Endodermal cell (in vitro differentiated cells): ENCODE measurements at regions not wholly inside any gene's neighbourhood (a gene's known extent, or its start where the extent isn't known, plus 50 kb on each side); places are given as distances from the start of the nearest gene placed in this dataset.

Experiments used
- DNase-seq: peaks from one replicate; pipeline ENCODE4 v3.0.0-alpha.2; 2017
- H3K27ac ChIP-seq: 2 replicates; pipeline ENCODE4 v1.5.1; 2013; ENCODE audit warnings: mild to moderate bottlenecking, low read depth, low read length, moderate library complexity
- H3K27me3 ChIP-seq: 2 replicates; pipeline ENCODE4 v1.6.1; 2013; ENCODE audit warnings: mild to moderate bottlenecking, low read length, moderate library complexity; ENCODE audit not compliant: insufficient read depth, control insufficient read depth, poor library complexity, severe bottlenecking
- H3K36me3 ChIP-seq: 2 replicates; pipeline ENCODE4 v1.7.0; 2013; ENCODE audit warnings: mild to moderate bottlenecking, low read length, moderate library complexity; ENCODE audit not compliant: control insufficient read depth, insufficient read depth
- H3K4me1 ChIP-seq: one replicate; pipeline ENCODE4 v1.7.0; 2013; ENCODE audit warnings: low read length; ENCODE audit not compliant: control insufficient read depth, insufficient read depth
- H3K4me3 ChIP-seq: 2 replicates; pipeline ENCODE4 v1.5.1; 2013; ENCODE audit warnings: mild to moderate bottlenecking, low read length, moderate library complexity
- H3K9ac ChIP-seq: 2 replicates; pipeline ENCODE4 v1.6.1; 2013; ENCODE audit warnings: mild to moderate bottlenecking, low read length, moderate library complexity; ENCODE audit not compliant: poor library complexity, severe bottlenecking; ENCODE audit errors: extremely low read depth
- H3K9me3 ChIP-seq: 2 replicates; pipeline ENCODE4 v1.6.1; 2013; ENCODE audit warnings: mild to moderate bottlenecking, low read length, moderate library complexity; ENCODE audit not compliant: control insufficient read depth
- H3K27ac Mint-ChIP-seq: 2 replicates; pipeline ENCODE4 v1.8.0; 2020; ENCODE audit warnings: mixed read lengths
- H3K27me3 Mint-ChIP-seq: 2 replicates; pipeline ENCODE4 v1.8.0; 2021; ENCODE audit warnings: mild to moderate bottlenecking, mixed read lengths; ENCODE audit not compliant: insufficient read depth
- H3K36me3 Mint-ChIP-seq: 2 replicates; pipeline ENCODE4 v1.8.0; 2020; ENCODE audit warnings: low read depth, mixed read lengths
- H3K4me1 Mint-ChIP-seq: 2 replicates; pipeline ENCODE4 v1.8.0; 2020; ENCODE audit warnings: mixed read lengths
- H3K4me3 Mint-ChIP-seq: 2 replicates; pipeline ENCODE4 v1.8.0; 2020; ENCODE audit warnings: mild to moderate bottlenecking, moderate library complexity, mixed read lengths
- H3K9me3 Mint-ChIP-seq: 2 replicates; pipeline ENCODE4 v1.8.0; 2020; ENCODE audit warnings: mild to moderate bottlenecking, mixed read lengths
- WGBS, 2 experiments: methylation state at CpG; one replicate each; pipeline versions ENCODE4 v1.1.5 to v1.1.7; 2013; ENCODE audit warnings: missing lambda C conversion rate in 2 of 2, mixed read lengths in 1 of 2; ENCODE audit not compliant: insufficient coverage in 1 of 2, insufficient read length in 1 of 2; 5-methylcytosine and 5-hydroxymethylcytosine counted together
- TF ChIP-seq, protein P1 (sequence below): fragments of 200-600 bp; sonication (generic); conservative IDR thresholded peaks from 2 replicates; pipeline ENCODE4 v1.5.0; 2021; ENCODE audit warnings: antibody characterized with exemption, mild to moderate bottlenecking

DNA sequence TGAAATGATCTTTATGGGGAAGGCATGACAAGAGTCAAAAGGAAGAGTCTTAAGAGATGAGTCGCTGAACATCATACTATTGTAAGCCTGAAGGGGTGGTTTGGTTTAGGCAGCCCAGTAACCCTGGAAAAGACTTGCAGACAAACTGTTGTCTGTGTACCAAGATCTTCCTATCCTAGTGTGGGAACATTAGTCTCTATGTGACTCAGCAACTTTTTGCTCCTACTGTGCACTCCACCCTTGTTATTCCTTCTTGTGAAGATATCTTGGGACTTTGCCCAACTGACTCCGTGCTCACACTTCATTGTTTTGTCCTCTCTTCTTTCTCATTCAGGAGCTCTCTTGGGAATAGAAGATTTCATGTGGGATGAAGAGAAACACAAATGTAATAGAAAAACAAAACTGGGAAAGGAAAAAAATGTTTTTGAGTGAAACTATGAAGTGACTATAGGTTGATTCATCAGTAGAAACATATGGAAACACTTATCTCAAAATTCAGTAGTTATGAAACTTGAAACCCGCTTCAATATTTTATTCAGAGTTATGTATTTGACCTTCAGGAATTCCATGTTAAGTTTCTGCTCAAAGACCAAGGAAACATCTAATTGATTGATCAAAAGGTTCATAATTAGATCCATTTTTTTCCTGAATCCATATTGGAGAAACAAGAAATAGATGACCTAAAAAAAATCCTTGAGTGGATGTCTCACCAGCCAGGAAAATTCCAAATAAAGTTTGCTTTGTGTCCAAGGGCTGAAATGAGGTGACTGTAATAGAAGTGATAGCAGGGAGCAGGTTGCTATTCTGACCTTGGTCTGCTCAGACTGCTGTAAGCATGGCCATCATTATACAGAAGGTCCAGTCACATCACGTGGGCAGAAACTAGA lies 67.2 kb downstream of the BTG1 start:
- Mint-ChIP-seq H3K27ac (no peak overlapping the region), H3K27me3 (no peaks in the 10 kb centered on the region)

DNA sequence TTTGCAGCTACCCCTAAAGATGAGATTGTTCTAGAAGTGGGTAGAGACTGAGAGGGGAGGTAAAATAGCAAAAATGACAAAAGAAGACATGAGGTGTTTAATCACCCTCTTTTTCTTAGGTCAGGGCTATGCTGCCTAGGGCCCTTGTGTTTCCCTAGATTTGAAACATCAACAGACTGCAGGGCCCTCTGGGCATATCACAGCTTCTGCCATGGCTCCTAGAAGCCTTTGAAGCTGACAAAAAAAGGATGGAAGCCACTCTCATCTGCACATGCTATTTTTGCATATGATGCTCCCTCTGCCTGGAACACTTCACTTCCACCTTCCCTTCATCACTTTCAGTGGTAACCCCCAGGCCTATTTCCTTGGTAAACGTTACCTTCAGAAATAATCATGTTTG lies 68.1 kb downstream of the BTG1 start:
- peaks cover 1% of the 10 kb centered on the region for H3K4me1 Mint-ChIP-seq
- Histone ChIP-seq H3K9ac (no peak overlapping the region), H3K9me3 (no peaks in the 10 kb centered on the region), H3K27me3 (no peaks in the 10 kb centered on the region), H3K36me3 (no peaks in the 10 kb centered on the region), H3K4me1 (no peaks in the 10 kb centered on the region), H3K4me3 (no peak overlapping the region), H3K27ac (no peak overlapping the region)
- DNase-seq, result no peak
- H3K27ac Mint-ChIP-seq, result no peak overlapping the region
- H3K4me3 Mint-ChIP-seq, result no peak overlapping the region
- 88 to 90% methylated on average over 1 of the region's 1 CpG for WGBS, 2 experiments
- peaks cover 3% of the 10 kb centered on the region for H3K9me3 Mint-ChIP-seq
- no peaks in the 10 kb centered on the region for H3K27me3 Mint-ChIP-seq
- TF ChIP-seq, protein P1, sequence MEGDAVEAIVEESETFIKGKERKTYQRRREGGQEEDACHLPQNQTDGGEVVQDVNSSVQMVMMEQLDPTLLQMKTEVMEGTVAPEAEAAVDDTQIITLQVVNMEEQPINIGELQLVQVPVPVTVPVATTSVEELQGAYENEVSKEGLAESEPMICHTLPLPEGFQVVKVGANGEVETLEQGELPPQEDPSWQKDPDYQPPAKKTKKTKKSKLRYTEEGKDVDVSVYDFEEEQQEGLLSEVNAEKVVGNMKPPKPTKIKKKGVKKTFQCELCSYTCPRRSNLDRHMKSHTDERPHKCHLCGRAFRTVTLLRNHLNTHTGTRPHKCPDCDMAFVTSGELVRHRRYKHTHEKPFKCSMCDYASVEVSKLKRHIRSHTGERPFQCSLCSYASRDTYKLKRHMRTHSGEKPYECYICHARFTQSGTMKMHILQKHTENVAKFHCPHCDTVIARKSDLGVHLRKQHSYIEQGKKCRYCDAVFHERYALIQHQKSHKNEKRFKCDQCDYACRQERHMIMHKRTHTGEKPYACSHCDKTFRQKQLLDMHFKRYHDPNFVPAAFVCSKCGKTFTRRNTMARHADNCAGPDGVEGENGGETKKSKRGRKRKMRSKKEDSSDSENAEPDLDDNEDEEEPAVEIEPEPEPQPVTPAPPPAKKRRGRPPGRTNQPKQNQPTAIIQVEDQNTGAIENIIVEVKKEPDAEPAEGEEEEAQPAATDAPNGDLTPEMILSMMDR, result no peak
- no peaks in the 10 kb centered on the region for H3K36me3 Mint-ChIP-seq

More for the DNA sequence above, 67.2 kb downstream of the BTG1 start:
- Mint-ChIP-seq H3K4me3 (no peak overlapping the region), H3K36me3 (no peaks in the 10 kb centered on the region), H3K9me3 (no peaks in the 10 kb centered on the region), H3K4me1 (peaks cover 1% of the 10 kb centered on the region)
- 84 to 88% methylated on average over 2 to 4 of the region's 4 CpGs for WGBS, 2 experiments
- no peak for DNase-seq
- TF ChIP-seq, protein P1, result no peak
- no peak overlapping the region for H3K9ac ChIP-seq
- no peaks in the 10 kb centered on the region for H3K4me1 ChIP-seq
- H3K9me3 ChIP-seq, result no peaks in the 10 kb centered on the region
- H3K27me3 ChIP-seq, result no peaks in the 10 kb centered on the region
- H3K27ac ChIP-seq, result no peak overlapping the region
- no peak overlapping the region for H3K4me3 ChIP-seq
- H3K36me3 ChIP-seq, result no peaks in the 10 kb centered on the region

DNA sequence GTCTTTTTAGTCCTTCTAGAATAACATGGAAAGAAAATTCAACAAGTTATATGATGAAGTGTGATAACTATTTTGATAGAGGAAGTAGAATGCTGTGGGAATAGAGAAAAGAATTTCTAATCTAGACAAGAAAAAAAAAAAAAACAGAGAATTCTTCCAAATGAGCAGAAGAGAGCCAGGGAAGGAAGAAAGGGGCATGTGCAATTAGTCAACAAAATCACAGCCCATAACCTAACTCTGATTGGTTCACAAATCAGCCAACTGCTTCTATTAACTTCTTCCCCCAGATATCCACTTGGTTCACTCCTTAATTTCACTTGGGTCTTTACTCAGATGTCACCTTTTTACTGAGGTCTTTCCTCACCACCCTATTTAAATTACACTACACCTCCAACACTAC lies 69.5 kb downstream of the BTG1 start:
- Mint-ChIP-seq H3K9me3 (peaks cover 6% of the 10 kb centered on the region), H3K27me3 (no peaks in the 10 kb centered on the region), H3K27ac (no peak overlapping the region), H3K4me1 (peaks cover 1% of the 10 kb centered on the region), H3K4me3 (no peak overlapping the region), H3K36me3 (no peaks in the 10 kb centered on the region)
- H3K36me3 ChIP-seq, result no peaks in the 10 kb centered on the region
- H3K4me1 ChIP-seq, result no peaks in the 10 kb centered on the region
- H3K9ac ChIP-seq, result no peak overlapping the region
- no peaks in the 10 kb centered on the region for H3K9me3 ChIP-seq
- H3K27me3 ChIP-seq, result no peaks in the 10 kb centered on the region
- no peak overlapping the region for H3K4me3 ChIP-seq
- H3K27ac ChIP-seq, result no peak overlapping the region
- no peak for DNase-seq
- TF ChIP-seq, protein P1, result no peak
